Endothelial cell (in vitro differentiated cells): ENCODE measurements at regions not wholly inside any gene's neighbourhood (a gene's known extent, or its start where the extent isn't known, plus 50 kb on each side); places are given as distances from the start of the nearest gene placed in this dataset.

ENCODE experiments used
- DNase-seq: peaks from one replicate; pipeline ENCODE4 v3.0.0; 2021; ENCODE audit warnings: low spot score
- H3K27ac Mint-ChIP-seq: one replicate; pipeline ENCODE4 v1.8.0; 2021; ENCODE audit warnings: mixed read lengths, inconsistent platforms; ENCODE audit not compliant: unreplicated experiment
- H3K27me3 Mint-ChIP-seq: one replicate; pipeline ENCODE4 v1.8.0; 2021; ENCODE audit warnings: mild to moderate bottlenecking, moderate library complexity, mixed read lengths, inconsistent platforms; ENCODE audit not compliant: unreplicated experiment
- H3K36me3 Mint-ChIP-seq: one replicate; pipeline ENCODE4 v1.8.0; 2021; ENCODE audit warnings: mild to moderate bottlenecking, low read depth, mixed read lengths, inconsistent platforms; ENCODE audit not compliant: unreplicated experiment
- H3K4me1 Mint-ChIP-seq: one replicate; pipeline ENCODE4 v1.8.0; 2021; ENCODE audit warnings: mild to moderate bottlenecking, mixed read lengths, inconsistent platforms; ENCODE audit not compliant: unreplicated experiment
- H3K4me3 Mint-ChIP-seq: one replicate; pipeline ENCODE4 v1.8.0; 2021; ENCODE audit warnings: mild to moderate bottlenecking, mixed read lengths, inconsistent platforms; ENCODE audit not compliant: unreplicated experiment
- H3K9me3 Mint-ChIP-seq: one replicate; pipeline ENCODE4 v1.8.0; 2021; ENCODE audit warnings: mixed read lengths, inconsistent platforms; ENCODE audit not compliant: unreplicated experiment
- TF ChIP-seq, protein P1 (sequence below): fragments of 200-600 bp; sonication (generic); IDR thresholded peaks from one replicate; pipeline ENCODE4 v1.5.0; 2021; ENCODE audit warnings: antibody characterized with exemption; ENCODE audit not compliant: unreplicated experiment

DNA sequence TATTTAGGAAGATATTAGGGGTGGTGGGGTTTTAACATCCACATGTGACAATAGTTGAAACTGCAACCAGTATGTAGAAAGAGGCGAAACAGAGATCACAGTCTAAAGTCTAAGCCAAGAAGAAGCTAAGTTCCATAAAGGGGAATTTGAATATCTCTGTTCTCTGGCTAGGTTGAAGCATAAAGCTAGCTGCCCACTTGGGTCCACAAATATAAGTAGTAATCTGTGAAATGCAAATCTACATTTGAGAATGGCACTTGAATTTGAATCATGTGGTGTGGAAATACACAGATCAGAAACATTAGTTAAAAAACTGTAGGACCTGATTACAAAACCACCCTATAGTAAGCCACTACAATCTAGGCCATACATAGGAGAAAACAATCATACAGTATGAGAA lies 602.1 kb downstream of the LMO4 start:
- no peaks in the 10 kb centered on the region for H3K9me3 Mint-ChIP-seq
- H3K4me1 Mint-ChIP-seq: no peaks in the 10 kb centered on the region
- H3K27me3 Mint-ChIP-seq: peaks cover 1% of the 10 kb centered on the region
- no peaks in the 10 kb centered on the region for H3K36me3 Mint-ChIP-seq
- DNase-seq: no peak
- TF ChIP-seq, protein P1, sequence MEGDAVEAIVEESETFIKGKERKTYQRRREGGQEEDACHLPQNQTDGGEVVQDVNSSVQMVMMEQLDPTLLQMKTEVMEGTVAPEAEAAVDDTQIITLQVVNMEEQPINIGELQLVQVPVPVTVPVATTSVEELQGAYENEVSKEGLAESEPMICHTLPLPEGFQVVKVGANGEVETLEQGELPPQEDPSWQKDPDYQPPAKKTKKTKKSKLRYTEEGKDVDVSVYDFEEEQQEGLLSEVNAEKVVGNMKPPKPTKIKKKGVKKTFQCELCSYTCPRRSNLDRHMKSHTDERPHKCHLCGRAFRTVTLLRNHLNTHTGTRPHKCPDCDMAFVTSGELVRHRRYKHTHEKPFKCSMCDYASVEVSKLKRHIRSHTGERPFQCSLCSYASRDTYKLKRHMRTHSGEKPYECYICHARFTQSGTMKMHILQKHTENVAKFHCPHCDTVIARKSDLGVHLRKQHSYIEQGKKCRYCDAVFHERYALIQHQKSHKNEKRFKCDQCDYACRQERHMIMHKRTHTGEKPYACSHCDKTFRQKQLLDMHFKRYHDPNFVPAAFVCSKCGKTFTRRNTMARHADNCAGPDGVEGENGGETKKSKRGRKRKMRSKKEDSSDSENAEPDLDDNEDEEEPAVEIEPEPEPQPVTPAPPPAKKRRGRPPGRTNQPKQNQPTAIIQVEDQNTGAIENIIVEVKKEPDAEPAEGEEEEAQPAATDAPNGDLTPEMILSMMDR: no peak
- H3K27ac Mint-ChIP-seq: no peak overlapping the region
- no peak overlapping the region for H3K4me3 Mint-ChIP-seq

DNA sequence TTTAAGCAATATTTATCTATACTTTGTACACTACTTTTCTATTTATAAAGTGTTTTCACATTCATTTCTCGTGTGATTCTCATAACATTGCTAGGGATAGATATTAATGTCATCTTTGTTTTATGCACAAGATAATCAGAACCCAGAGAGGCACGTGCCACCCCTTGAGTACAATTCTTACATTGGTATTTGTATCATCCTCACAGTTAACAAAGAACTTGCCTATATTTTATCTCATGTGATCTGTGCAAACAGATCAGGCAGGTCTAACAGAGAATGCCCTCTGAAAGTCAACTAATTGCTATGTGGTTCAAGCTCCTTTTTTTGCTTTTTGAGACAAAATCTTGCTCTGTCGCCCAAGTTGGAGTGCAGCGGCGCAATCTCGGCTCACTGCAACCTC lies 604.5 kb downstream of the LMO4 start:
- TF ChIP-seq, protein P1: no peak
- no peaks in the 10 kb centered on the region for H3K36me3 Mint-ChIP-seq
- no peaks in the 10 kb centered on the region for H3K4me1 Mint-ChIP-seq
- H3K27me3 Mint-ChIP-seq: peaks cover 1% of the 10 kb centered on the region
- H3K9me3 Mint-ChIP-seq: no peaks in the 10 kb centered on the region
- H3K4me3 Mint-ChIP-seq: no peak overlapping the region
- DNase-seq: no peak
- H3K27ac Mint-ChIP-seq: no peak overlapping the region

DNA sequence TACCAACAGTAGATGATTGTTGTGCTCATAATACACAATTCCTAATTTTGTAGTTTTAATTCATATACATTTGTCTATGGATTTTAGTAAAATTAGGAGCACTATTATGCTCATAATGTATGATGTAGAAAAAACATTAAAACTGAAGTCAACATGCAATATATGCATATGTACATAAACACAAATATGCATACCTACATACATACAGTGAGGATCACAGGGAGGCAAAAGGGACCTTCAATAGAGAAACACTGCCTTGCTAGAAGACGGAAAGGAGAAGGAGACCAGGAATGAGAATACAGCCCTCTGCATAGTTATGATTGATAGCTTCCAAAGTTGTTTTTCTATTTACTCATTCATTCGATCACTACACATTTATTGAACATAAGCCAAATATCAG lies 606.5 kb downstream of the LMO4 start:
- TF ChIP-seq, protein P1: no peak
- no peak overlapping the region for H3K4me3 Mint-ChIP-seq
- no peaks in the 10 kb centered on the region for H3K9me3 Mint-ChIP-seq
- no peaks in the 10 kb centered on the region for H3K36me3 Mint-ChIP-seq
- peaks cover 1% of the 10 kb centered on the region for H3K27me3 Mint-ChIP-seq
- H3K4me1 Mint-ChIP-seq: no peaks in the 10 kb centered on the region
- DNase-seq: no peak
- H3K27ac Mint-ChIP-seq: no peak overlapping the region

- DNase-seq: no peak
- Mint-ChIP-seq H3K9me3 (no peaks in the 10 kb centered on the region), H3K27me3 (peaks cover 1% of the 10 kb centered on the region), H3K4me1 (no peaks in the 10 kb centered on the region), H3K36me3 (no peaks in the 10 kb centered on the region), H3K27ac (no peak overlapping the region), H3K4me3 (no peak overlapping the region)
- TF ChIP-seq, protein P1: no peak
Measured at GRCh38 chr1:87937831-87938395, 609.2 kb downstream of the LMO4 start.

DNA sequence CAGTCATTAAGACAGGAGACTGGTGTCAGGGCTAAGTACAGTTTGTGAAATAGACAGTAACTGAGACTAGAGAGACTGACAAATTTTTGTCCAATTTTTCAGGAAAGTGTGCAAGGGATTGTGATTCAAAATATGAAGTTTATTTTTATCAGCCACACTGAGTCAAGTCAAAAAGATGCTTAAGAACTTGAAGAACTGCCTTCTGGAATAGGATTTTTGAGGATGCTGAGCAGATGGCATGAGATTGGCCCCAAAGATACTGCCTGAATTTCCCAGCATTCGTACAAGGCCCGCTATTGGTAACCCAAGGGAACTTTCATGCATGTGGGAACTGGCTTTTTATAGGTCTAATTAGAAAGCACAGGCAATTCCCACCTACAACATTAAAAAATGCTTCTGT lies 610.0 kb downstream of the LMO4 start:
- H3K9me3 Mint-ChIP-seq: no peaks in the 10 kb centered on the region
- H3K4me3 Mint-ChIP-seq: no peak overlapping the region
- no peak for DNase-seq
- TF ChIP-seq, protein P1: no peak
- peaks cover 1% of the 10 kb centered on the region for H3K27me3 Mint-ChIP-seq
- H3K36me3 Mint-ChIP-seq: no peaks in the 10 kb centered on the region
- H3K4me1 Mint-ChIP-seq: no peaks in the 10 kb centered on the region
- H3K27ac Mint-ChIP-seq: no peak overlapping the region
